GM12872 (cell line): ENCODE measurements at regions not wholly inside any gene's neighbourhood (a gene's known extent, or its start where the extent isn't known, plus 50 kb on each side); places are given as distances from the start of the nearest gene placed in this dataset.

Source experiments
- TF ChIP-seq, protein P1 (sequence below): IDR thresholded peaks from 3 replicates; pipeline ENCODE4 v1.5.1; 2011; ENCODE audit warnings: low read depth, mild to moderate bottlenecking, low read length, moderate library complexity; ENCODE audit not compliant: insufficient read depth

DNA sequence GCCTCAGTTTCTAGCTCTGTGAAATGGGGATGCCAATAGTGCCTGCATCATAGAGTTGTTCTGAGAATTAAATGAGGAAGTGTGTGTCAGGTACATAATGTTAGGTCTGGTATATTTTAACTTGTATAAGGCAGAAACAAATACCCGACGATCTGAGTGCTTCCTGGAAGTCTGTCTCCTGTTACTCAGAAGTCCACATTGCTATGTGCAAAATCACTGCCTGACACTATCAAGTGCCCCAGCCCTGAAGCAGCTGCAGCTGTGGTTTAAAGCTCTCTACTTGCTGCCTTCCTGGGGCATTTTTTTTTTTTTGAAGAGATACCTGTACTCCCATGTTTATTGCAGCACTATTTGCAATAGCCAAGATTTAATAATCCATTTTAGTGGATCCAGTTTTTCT is 125.3 kb downstream of the SLC4A3 start:
- TF ChIP-seq, protein P1, sequence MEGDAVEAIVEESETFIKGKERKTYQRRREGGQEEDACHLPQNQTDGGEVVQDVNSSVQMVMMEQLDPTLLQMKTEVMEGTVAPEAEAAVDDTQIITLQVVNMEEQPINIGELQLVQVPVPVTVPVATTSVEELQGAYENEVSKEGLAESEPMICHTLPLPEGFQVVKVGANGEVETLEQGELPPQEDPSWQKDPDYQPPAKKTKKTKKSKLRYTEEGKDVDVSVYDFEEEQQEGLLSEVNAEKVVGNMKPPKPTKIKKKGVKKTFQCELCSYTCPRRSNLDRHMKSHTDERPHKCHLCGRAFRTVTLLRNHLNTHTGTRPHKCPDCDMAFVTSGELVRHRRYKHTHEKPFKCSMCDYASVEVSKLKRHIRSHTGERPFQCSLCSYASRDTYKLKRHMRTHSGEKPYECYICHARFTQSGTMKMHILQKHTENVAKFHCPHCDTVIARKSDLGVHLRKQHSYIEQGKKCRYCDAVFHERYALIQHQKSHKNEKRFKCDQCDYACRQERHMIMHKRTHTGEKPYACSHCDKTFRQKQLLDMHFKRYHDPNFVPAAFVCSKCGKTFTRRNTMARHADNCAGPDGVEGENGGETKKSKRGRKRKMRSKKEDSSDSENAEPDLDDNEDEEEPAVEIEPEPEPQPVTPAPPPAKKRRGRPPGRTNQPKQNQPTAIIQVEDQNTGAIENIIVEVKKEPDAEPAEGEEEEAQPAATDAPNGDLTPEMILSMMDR, result no peak

DNA sequence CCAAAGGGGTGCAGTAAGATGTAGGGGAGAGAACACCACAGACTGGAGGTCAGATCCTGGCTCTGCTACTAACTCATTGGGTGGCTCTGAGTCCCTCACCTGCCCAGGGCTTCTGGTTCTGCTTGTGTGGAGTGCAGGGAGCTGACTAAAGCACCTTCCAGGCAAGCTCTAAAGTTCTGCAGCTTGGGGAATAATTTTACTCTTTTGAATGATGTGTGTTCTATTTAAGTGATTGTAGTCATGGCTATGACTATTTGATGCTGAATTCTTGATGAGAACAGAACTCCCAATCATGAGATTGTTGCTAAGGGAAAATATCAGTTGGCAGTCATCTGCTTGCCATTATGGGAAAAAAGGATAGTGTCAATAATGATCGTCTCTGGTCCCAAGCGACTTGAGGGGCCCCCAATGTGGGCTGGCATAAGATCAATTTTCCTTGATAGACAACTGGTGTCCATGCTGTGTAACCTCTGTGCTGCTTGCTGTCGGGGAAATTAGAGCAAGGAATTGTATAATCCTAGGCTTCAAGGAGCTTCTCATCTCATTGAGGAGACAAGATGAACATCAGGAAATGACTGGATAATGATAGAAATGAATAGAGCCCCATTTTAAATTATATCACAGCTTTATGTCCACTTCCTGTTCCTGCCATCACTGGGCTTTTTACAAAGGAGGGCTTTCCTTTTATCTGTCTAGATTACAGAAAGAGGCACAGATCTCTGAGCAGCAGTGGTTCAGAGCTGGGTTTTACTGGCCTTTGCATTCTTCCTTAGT is 131.7 kb downstream of the SLC4A3 start:
- TF ChIP-seq, protein P1, result no peak

DNA sequence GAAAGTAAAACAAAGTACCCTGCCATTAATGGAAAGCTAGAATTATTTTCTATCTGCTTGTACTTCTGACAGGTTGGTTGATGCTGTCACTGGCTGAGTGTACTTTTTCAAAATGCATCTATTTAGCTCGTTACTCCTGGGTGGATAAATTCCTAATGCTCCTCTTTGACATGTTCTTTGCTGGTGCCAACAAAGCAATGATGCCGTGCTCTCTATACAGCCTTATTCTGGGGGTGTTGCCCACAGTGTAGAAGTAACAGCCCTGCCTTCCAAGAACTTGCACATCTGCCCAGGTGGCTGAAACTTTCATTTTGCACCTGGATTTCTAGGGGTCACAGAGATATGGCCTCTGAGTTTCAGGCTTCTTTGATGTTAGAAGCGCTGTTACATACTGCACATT is 132.4 kb downstream of the SLC4A3 start:
- TF ChIP-seq, protein P1, result no peak

DNA sequence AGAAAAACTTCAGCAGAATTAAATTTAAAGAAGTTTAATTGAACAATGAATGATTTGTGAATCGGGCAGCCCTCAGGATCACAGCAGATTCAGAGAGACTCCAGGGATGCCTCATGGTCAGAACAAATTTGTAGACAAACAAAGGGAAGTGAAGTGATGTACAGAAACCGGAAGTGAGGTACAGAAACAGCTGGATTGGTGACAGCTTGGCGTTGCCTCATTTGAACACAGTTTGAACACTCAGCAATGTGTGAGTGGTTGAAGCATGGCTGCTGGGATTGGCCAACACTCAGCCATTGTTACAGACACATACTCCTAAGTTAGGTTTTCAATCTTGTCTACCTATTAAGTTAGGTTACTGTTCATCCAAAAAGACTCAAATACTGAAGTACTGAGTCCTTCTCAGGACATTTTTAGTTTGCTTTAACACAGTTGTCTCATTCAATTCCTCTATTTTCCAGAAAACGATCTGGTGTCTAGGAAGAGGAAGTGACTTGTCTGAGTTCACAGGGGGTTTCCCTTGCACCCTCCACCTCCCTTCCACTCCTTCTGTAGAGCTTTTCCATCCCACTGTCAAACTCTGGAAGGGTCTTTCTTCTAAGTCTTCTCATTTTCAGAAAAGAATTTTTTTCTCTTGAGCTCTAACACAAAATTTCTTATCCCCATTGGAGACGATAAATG is 137.9 kb downstream of the SLC4A3 start:
- TF ChIP-seq, protein P1, result no peak

DNA sequence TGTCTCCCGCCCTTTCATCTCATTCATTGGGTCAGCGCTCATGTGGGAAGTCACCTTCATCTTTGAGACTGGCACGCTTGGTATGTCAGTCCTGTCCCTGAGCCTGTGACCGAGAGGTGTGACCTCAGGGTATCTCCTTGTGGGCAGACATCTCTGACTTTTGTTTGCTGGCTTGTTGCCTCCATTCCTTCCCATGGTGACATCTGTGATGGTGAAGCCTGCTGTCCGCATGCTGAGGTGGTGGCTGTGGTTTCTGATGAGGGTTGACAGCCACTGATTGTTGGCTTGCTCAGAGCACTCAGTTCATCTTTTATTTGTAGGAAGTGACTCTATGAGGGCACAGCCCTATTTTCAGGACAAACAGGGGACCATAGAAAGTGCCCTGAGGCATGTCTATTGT is 139.2 kb downstream of the SLC4A3 start:
- TF ChIP-seq, protein P1, result no peak

DNA sequence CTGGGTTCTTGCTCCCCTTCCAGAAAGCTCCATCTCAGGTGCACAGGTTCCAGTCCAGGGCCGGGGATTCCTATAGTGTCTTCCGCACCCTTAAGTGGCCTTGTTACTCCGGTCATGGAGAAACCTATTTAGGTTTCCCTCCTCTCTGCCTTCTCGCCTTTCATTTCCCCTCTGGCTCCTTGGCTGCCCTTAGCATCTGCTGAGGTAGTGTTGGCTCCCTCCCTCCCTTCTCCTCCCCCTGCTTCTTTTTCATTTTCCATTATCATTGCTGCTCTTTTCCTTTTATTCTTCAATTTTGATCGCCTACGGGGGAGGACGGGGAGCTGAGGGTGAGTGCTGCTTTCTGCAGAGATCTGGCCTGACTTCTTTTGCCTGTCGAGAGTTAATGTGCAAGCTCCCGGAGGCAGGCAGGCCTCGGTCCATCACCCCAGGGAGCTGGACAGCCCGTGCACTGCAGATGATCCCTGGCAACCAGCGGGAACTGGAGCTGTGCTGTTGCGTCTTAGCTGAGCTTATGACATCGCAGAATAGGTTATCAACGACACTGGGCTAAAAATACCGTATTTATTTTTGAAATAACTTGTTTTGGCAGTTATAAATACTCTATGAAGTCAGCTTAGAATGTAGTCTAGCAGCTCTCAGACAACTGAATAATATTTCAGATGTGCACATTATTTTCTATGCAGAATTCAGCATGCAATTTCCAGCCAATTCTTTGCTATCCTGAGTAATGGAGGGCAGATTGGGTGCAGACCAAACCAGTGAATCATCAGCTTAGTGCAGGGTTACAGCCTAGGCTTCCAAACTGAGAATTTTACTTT is 141.9 kb downstream of the SLC4A3 start:
- TF ChIP-seq, protein P1, result no peak

DNA sequence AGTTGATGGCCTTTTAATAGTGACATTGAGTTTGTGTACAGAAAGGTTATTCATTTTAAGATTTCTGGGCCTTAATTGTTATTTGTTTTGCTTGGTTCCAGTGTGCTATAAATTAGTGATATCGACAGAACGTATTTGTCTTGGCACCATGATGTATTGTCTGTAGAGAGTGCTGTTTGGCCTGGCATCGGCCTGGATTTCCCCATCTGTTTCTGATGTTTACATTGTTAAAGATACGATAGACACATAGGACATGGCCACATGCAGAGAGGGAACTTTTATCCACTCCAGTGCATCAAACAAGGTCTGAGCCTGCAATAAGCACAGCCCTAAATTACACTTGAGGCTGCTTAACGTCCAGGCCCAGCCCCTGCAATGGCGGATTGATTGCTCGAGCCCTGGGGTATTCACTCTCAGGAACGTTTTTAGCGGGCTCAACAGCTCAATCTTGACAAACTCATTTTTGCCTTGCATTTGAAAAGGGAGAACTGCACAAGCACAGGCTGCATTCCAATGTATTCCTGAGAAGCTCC is 144.7 kb downstream of the SLC4A3 start:
- TF ChIP-seq, protein P1, result no peak
